ENCODE measurements at regions not wholly inside any gene's neighbourhood (a gene's known extent, or its start where the extent isn't known, plus 50 kb on each side); places are given as distances from the start of the nearest gene placed in this dataset.

- TF ChIP-seq ZNF462 (CRISPR knock-in tag; IDR thresholded peaks at IDR 0.05) (no peak), EZH2 (IDR thresholded peaks at IDR 0.05; ENCODE audit: low read depth, unreplicated experiment) (no peak), ZNF114 (CRISPR knock-in tag; IDR thresholded peaks at IDR 0.05) (no peak), JUNB (IDR thresholded peaks at IDR 0.05; ENCODE audit: unreplicated experiment) (no peak), ZNF331 (CRISPR knock-in tag; IDR thresholded peaks at IDR 0.05; ENCODE audit: low read depth) (no peak), STAT1 (IDR thresholded peaks at IDR 0.05; ENCODE audit: unreplicated experiment) (no peak), EZH2phosphoT487 (IDR thresholded peaks at IDR 0.05; ENCODE audit: unreplicated experiment) (no peak), REST (IDR thresholded peaks at IDR 0.05; ENCODE audit: unreplicated experiment) (no peak), NANOG (IDR thresholded peaks at IDR 0.05; ENCODE audit: borderline replicate concordance) (no peak), POLR2AphosphoS5 (IDR thresholded peaks at IDR 0.05; ENCODE audit: low read depth) (no peak)
- TF ChIP-seq, protein P1, sequence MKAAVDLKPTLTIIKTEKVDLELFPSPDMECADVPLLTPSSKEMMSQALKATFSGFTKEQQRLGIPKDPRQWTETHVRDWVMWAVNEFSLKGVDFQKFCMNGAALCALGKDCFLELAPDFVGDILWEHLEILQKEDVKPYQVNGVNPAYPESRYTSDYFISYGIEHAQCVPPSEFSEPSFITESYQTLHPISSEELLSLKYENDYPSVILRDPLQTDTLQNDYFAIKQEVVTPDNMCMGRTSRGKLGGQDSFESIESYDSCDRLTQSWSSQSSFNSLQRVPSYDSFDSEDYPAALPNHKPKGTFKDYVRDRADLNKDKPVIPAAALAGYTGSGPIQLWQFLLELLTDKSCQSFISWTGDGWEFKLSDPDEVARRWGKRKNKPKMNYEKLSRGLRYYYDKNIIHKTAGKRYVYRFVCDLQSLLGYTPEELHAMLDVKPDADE (IDR thresholded peaks at IDR 0.05): no peak
These were observed 251.3 kb downstream of the ANKRD60 start (continued) for GRCh38 chr20:57977141-57977540.
